HG03045 (cell line): ENCODE measurements at regions not wholly inside any gene's neighbourhood (a gene's known extent, or its start where the extent isn't known, plus 50 kb on each side); places are given as distances from the start of the nearest gene placed in this dataset.
"Not testable (repeated sequence)": the region's sequence is repeated elsewhere in the genome, so short reads cannot be mapped to it uniquely, and the experiment has no call there.

Source experiments
- ATAC-seq: cut with Tn5 transposase; IDR thresholded peaks from one replicate; pipeline ENCODE4 v1.9.1; 2021; ENCODE audit warnings: mild to moderate bottlenecking, moderate library complexity; ENCODE audit not compliant: unreplicated experiment

- ATAC-seq, result no peak
Observed at GRCh38 chr12:128078301-128078971, 188.5 kb upstream of the TMEM132C start.

- ATAC-seq, result no peak
Observed at GRCh38 chr12:128079446-128079845, 187.5 kb upstream of the TMEM132C start.

DNA sequence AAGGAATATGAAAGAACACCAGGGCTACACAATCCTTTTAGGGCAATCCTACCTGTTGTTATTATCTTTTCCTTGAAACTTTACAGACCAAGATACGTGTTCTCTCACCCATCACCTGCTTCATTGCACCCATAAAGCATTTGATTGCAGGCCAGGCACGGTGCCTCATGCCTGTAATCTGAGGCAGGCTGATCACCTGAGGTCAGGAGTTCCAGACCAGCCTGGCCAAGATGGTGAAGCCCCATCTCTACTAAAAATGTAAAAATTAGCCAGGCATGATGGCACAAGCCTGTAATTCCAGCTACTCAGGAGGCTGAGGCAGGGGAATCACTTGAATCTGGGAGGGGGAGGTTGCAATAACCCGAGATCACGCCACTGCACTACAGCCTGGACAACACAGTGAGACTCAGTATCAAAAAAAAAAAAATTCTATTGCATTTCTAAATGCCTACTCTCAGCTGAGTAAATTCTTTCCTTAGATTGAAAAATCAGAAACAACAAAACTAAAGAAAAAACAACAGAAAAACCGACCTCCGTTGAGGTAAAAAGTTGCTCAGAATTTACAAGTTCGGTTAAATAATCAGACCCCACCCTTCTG is 183.7 kb upstream of the TMEM132C start:
- no peak for ATAC-seq

DNA sequence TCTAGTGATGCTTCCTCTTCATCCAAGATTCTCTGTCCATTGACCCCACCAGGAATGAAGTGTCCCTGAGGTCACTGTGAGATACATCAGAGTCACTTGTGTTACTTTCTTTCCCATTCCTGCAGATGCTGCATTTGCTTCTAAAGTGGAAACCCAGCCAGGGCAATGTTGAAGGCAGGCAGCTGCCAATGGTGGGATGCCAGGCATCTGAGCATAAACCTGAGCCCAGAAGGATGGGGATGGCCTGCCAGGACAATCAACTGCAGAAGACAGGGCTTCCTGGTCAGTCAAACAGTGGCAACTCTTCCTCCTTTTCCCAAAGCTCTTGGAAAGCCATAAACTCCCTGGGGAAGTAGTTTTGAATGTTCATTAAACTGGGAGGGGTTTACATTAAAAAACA is 178.0 kb upstream of the TMEM132C start:
- no peak for ATAC-seq

- ATAC-seq, result no peak
Observed at GRCh38 chr12:128089961-128090360, 177.0 kb upstream of the TMEM132C start.

DNA sequence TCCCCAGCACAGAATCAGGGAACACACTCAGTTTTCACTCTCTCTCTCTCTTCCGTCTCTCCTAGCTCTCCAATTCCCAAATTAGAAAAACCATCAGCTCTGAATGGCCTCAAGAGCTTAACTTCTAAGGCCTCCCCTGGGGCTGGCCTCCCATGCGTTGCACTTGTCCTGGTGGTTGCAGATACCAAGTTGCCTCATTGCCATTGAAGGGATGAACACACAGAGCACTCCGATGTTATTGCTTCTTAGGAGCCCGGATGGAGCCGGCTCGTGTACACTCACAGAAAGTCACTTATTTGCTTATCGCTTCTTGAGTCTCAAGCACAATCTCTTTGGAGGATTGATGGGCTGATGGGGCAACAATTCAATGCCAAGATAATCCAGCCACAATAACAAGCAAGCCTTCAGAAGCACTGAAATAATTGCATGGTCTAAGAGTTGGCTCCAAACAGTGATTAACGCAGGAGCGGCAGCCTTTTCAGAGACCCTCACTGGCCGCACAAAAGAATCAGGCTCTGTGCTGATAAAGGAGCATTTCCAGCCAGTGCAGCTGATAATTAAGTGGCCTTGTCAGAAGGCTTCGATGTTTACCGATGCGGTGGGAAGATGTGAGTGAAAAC is 175.8 kb upstream of the TMEM132C start:
- ATAC-seq, result no peak

DNA sequence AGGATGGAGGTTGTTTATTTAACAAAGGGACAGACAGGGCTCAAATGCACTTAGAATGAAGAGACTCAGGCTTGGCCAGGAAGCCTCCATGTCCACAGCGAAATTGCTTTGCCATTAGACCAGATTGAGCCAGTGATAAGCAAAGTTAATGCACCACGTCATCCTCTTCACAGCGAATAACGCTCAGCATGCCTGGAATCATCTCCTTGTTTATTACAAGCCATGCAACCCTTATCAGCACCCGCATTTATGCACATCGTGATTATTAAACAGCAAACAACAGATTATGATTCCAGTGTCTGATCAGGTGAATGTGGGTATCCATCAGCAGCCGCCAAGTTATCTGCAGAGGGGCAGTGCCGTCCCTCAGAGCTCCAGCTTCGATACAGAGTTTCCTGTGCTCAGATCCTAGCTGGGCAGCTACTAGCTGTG is 175.0 kb upstream of the TMEM132C start:
- no peak for ATAC-seq

- ATAC-seq, result no peak
Observed at GRCh38 chr12:128098730-128099129, 168.2 kb upstream of the TMEM132C start.

DNA sequence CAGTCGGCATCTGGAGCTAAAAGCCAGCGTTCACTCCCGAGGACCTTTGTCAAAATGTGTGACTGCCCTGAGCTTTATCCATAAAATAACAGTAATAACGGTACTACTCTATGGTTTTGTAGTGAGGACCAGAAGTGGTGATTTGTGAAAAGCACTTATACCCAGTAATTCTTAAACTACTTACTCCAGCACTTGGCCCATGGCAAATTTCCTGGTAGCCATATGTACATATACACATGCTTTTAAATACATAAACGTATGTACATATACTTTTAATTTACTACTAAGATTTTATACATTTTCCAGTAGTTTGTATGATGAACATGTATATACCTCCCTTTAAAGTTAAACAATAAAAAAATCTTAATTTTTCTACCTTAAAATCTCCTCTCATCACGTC is 163.8 kb upstream of the TMEM132C start:
- ATAC-seq, result no peak

DNA sequence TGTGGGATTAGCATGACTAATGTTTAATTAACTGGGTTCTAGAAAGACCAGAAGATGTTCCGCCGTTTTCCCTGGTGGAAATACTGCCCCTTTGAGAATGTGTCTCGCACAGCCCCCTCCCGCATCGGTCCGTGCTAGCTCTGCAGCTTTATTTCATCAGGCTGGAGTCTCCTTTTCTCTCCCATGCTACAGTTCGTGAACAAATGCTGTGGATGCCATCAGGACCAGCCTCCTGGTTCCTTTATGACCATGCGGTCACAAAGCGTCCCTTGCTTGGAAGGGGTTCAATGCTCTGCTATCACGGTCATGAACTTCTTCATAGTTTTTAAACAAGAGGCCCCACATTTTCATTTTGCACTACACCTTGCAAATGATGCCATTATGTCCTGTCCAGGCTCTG is 157.7 kb upstream of the TMEM132C start:
- no peak for ATAC-seq

DNA sequence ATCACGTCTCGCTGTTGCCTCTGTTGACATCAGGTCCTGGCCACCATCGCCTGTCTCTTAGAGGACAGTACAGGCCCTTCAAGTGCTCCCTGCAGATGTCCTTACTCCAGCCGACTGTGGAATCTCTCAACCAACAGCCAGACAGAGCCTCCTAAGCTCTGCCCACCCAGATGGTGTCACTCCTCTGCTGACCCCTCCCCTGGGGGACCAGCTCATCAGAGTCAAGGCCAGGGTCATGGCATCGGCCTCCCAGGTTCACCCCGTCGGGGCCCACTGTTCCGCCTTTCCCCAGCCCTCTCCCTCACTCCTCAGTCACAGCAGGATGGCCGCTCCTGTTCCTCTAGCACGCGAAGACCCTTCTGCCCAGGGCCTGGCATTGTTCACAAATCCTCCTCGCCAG is 157.3 kb upstream of the TMEM132C start:
- ATAC-seq, result no peak

DNA sequence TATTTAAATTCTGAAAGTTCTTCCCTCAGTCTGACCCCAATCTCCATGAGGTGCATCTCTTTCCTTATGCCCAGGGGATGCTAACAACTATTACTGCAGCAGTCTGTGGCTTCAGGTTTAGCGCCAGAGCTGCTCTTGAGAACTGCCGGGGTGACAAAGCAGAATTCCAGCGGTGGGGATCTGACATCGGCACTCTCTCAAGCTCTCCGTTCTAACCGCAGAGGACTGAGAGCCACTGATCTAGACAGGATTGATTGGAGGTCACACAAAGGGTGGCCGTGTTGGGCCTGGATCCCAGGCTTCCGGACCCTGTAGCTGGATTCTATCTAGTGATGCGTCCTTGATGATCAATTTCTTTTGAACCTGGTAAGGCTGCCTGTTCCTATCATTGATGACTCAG is 155.6 kb upstream of the TMEM132C start:
- ATAC-seq, result no peak

GRCh38 chr12:128111951-128112350 is 155.0 kb upstream of the TMEM132C start:
- ATAC-seq, result no peak

- ATAC-seq, result not testable (repeated sequence)
Observed at GRCh38 chr12:128113250-128113649, 153.7 kb upstream of the TMEM132C start.

- ATAC-seq, result no peak
Observed at GRCh38 chr12:128114485-128114884, 152.5 kb upstream of the TMEM132C start.

GRCh38 chr12:128116537-128116936 is 150.4 kb upstream of the TMEM132C start:
- ATAC-seq, result no peak

DNA sequence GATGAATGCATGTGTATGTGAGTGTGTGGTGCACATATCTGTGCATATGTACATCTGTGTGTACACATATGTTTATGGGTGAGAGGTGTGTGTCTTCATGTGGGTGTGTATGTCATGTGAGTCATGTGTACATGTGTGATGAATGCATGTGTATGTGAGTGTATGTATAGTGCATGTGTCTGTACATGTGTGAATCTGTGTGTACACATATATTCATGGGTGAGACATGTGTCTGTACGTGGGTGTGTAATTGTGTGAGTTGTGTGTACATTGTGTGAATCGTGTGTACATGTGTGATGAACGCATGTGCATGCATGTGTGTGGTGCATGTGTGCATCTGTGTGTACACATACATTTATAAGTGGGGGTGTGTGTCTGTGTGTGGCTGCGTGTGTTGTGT is 146.9 kb upstream of the TMEM132C start:
- no peak for ATAC-seq

GRCh38 chr12:128121424-128121823 is 145.5 kb upstream of the TMEM132C start:
- ATAC-seq, result no peak

- ATAC-seq, result no peak
Observed at GRCh38 chr12:128123096-128123495, 143.9 kb upstream of the TMEM132C start.

GRCh38 chr12:128131955-128132354 is 135.0 kb upstream of the TMEM132C start:
- ATAC-seq, result no peak

DNA sequence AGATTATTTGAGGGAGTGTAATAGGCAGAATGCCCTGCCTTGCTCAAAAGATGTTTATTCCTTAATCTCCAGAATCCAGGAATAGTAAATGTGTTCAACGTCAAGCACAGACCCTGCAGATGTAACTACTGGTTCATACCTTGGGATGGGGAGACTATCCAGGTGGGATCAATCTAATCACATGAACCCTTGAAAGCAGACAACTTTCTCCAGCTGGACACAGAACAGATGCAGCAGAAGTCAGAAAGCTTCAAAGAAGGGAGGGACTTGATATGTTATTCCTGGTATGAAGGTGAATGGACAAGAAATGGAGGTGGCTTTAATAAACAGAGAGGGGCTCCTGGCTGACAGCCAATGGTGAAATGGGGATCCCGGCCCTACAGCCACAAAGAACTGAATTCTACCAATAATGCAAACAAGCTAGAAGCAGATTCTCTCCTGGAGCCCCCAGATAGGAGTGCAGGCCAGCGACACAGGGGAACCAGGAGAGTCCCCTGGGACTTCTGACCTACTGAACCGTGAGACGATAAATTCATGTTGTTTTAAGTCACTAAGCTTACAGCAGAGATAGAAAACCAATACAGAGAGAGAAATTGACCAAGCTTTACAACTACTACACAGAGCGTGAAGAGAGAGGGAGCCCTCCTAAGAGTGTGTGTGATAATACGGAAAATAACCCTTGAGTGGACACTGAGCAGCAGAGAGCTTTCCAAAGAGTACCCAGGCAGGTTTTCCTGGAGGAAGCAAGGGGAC is 133.5 kb upstream of the TMEM132C start:
- ATAC-seq, result no peak

DNA sequence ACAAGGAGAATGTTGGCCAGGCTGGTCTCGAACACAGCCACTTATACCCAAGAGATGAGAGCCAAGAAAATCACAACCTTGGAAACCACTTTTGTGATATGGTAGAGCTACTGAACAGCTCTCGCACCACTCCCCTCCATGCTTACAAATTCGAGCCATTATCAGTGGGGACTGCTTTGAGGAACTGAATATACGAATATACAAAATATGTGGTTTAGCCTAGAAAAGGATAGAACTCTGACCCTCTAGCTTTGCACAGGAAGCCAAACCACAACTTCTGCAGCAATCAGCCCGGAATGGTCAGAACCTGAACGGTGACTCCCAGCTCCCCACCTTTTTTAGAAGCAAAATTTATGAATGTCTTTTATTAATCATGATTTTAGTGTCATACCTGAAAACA is 129.8 kb upstream of the TMEM132C start:
- ATAC-seq, result no peak
